Activated CD4-positive, CD25-positive, alpha-beta regulatory T cell treated with anti-CD3 and anti-CD28 coated beads, Interleukin-2, amount 50 U/mL, for 16 hours (primary cell): ENCODE measurements at regions not wholly inside any gene's neighbourhood (a gene's known extent, or its start where the extent isn't known, plus 50 kb on each side); places are given as distances from the start of the nearest gene placed in this dataset.

Experiments
- DNase-seq: peaks from one replicate; pipeline ENCODE4 v3.0.0-alpha.2; 2020; ENCODE audit warnings: low read depth, low spot score

- DNase-seq = no peak
These were observed 78.7 kb upstream of the ATP2B2 start for GRCh38 chr3:10583798-10584708.

- no peak for DNase-seq
These were observed 80.6 kb upstream of the ATP2B2 start for GRCh38 chr3:10585945-10586344.

DNA sequence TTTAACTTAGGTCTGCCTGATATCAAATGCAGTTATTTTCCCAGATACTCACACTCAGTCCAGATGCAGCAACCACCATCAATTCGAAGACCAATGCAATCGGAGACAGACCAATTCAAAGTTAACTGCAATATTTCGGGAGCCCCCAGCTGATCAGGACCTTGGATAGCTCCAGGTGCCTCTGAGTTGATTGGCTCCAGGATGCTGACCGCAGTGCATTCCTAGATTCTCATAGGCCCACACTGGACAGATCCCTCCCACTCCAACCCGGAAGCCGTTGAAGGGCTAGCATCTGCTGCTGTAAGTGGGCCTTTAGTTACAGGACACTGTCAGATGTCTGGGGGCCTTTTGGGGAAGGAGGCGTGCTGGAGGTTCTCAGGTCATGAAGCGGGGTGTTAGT, 89.5 kb upstream of the ATP2B2 start:
- DNase-seq = no peak

GRCh38 chr3:10596746-10597448, 91.5 kb upstream of the ATP2B2 start:
- no peak for DNase-seq

DNA sequence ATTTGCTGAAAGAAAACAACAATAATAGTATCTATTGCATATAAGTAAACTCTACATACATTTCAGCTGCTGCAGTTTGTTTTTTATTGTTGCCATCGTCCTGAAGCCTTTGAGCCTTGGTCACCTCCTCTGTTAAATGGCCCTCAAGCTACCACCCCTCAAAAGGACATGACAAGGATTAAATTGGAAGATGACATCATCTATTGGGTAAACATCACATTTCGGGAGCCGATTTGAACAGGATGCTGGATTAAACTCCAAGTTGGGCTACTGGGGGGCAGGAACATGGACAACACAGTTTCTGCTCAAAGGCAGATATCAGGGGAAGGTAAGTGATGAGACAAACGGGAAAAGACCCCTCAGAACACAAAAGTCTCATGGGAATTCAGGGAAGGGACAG, 92.3 kb upstream of the ATP2B2 start:
- no peak for DNase-seq

DNA sequence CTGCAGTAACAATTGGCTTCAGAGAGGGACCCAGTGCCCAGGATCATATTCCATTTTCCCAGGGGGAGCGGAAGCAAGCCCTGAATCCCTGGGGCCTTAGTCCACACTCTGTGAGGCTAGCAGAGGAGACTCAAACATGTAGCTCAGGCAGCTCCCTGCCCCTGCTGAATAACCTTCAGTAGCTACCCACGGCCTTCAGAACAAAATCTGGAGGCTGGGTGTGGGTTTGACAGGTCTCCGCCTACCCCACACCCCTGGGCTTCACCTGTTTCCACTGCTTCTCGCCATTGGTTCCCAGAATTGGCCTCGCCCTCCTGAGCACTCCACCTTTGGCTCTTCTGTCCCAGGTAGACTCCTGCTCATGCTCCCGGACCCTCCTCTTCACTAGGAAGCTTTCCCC, 93.6 kb upstream of the ATP2B2 start:
- DNase-seq = no peak

- DNase-seq = no peak
These were observed 94.1 kb upstream of the ATP2B2 start for GRCh38 chr3:10599444-10599843.

DNA sequence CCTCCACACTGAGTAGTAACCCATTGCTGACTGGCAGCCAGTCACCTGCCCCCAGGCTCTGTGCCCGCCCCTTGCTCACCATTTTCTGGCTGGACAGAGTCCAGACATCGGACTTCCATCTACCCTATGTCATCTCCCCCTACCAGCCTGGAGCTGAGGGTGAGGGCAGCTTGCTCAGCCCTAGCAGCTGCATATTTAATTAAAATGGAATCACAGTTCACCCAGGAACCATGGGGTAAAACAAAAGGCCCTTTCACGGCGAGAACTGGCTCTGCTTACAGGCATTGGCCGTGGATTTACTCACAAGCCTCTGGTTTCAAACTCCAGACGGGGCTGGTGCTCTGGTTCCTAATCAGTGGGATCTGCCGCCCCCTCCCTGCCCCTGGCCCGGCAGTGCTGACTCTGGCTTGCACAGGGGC, 94.9 kb upstream of the ATP2B2 start:
- no peak for DNase-seq

DNA sequence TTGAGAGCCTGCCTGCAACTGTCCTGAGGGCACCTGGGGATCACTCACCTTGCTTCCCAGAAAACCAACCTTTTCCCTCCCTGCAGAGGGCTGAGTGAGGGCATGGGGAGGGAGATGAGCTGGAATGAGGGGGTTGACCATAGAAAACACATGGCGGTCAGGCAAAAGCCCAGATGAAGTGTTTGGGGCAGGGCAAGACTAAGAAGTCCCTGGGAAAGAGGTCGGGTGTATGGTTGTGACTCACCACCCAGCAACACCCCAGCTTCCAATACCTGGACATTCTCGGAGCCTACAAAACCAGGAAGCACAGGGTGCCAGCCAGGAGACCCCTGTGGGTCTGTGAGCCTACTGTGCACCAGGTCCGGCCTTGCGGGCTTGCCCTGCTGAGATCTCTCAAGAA, 95.3 kb upstream of the ATP2B2 start:
- DNase-seq = no peak

GRCh38 chr3:10601151-10601856, 95.9 kb upstream of the ATP2B2 start:
- DNase-seq = no peak

GRCh38 chr3:10601857-10602230, 96.5 kb upstream of the ATP2B2 start:
- no peak for DNase-seq

DNA sequence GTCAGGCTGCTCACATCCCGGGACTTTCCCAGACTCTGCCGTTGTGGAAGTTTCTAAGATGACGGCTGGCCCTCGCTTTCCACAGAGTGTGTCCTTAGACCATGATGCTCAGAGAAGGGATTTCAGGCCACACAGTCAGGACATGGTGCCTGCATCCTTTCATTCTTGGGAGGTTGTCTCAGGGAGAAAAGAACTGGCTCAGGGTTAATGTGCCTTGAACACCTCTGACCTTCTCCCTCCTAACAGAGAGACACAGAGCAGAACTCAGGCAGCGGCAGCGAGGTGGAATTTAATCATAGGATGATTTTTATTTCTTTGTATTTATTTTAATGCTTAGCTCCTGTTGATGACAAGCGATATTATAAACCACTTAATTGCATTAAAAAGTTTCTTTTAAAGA, 96.9 kb upstream of the ATP2B2 start:
- DNase-seq = no peak

DNA sequence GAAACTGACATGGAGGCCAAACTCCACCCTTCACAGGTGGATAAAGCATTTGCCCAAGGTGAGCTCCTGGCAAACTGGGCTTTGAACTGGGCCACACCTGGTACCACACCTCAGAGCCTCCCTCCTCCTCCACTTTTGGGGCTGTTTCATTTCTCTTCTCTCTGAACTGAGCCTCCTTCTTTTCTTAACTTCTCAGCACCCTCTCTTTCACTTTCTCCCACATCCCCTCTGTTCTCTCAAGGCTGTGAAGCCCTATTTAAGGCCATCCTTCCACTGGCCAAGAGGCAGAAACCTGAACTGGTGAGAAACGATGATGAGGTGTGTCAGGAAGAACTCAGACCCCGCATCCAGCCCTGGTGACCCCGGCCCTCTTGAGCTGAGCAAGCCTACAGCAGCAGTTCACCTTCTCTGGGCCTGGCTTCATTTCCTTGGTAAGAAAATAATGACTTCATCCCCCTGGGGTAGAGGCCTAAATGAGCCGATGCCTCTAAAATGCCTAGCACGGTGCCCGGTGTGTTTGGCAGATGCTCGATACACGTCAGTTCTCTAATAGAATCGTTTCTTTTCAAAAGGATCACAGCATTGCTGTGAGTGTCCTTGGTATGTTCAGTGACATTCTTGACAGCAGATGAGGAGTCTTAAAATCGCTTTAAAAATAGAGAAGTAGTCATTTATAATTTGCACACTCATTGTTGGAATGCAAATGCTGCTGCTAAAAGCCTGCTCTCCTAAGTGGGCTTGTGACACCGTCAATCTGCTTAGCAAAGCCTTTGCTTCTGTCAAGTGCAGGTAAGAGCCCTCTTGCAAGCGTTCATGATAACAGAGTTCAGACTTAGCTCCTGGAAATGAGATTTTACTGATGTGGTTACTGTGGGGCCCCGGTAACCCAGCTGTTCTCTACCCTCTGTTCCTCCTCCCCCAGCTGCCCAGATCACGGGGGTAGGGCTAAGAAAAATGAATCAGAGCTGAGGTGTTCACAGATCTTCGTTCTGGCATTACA, 97.7 kb upstream of the ATP2B2 start:
- DNase-seq = peak; percentile 51

DNA sequence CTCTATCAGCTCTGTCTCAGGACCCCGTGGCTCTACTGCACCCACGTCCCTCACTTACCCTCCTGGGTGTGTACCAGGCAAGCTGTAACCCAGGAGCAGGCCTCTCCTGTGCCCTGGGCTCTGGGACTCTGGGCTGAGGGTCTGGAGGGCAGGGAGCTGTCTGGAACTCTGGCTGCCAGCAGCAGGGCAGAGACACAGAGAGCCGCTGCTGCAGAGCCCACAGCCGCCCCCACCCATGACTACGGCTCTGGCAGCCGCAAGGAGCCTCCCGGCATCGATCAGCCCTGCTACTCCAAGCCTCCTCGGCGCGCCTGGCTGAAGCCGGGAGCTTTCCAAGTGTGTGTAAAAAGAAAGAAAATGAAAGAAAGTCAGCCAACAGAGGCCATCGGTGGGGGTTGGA, 103.7 kb upstream of the ATP2B2 start:
- no peak for DNase-seq

GRCh38 chr3:10614168-10614567, 108.8 kb upstream of the ATP2B2 start:
- no peak for DNase-seq

DNA sequence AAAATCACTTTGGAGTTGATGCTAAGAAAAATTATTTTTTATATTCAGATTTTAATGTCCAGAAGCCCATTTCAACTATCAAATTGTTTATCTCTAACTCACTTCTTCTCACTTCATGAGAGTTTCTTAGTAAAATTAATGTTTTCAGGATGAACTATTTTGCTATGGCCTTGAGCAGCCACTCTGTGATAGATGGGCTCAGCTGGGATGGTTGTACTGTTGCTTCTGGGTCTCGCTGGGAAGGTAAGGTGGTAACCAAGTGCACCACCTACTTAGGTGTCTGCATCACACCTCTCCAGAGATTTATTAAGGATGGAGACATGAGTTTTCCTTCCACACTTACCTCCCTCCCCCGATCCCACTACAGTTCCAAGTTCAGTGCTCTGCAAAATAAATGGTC, 110.3 kb upstream of the ATP2B2 start:
- DNase-seq = no peak

DNA sequence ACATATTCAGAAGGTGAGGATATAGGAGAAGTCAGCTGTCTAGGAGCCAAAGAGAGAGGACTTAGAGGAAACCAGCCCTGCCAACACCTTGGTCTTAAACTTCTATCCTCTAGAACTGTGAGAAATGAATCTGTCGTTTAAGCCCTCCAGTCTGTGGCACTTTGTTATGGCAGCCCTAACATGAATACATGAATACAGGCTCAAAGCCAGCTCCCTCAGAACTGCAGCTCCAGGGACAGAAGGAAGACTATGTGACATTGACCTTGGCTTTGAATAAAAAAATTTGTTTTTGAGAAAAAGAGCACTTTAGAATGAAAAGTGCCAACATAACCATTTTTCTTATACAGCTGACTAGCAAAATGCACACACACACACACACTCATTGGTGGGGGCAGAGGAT, 110.9 kb upstream of the ATP2B2 start:
- no peak for DNase-seq

DNA sequence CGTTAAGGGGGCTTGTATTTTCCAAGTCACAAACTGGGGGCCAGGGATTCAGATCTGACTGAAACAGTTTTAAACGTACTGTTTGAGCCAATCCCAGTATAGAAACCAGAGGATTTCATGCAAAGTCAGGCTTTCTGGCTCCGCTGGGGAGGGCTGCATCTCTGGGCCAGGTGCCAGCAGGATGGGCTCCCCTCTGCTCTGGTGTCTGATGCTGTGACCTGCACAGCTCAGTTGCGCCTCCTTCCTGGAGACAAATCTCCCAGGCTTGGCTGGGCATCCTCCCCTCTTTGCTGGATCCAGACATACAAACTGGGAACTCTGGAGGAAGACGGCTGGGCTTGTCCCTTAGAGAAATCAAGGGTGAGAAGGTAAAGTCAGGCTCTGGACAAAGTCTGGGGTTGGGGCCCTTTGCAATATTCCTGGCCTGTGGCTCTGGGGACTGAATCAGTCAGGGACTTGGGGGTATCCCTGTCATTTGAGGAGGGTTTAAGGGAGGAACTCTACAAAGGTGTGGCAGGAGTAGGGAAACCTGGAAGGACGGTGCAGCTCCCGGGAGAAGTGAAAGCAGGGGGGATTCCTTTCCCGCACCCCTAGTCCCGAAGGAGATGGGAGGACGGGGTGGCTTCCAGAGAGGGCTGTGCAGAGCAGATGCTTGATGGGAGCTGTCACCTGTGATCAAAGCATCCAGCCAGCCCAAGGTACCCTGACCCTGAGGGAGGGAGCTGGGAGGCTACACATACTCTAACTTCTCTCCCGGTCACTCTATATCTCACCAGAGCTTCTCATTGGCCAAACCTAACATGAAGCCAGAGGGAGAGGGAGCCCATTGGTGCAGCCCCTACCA, 114.8 kb upstream of the ATP2B2 start:
- no peak for DNase-seq

DNA sequence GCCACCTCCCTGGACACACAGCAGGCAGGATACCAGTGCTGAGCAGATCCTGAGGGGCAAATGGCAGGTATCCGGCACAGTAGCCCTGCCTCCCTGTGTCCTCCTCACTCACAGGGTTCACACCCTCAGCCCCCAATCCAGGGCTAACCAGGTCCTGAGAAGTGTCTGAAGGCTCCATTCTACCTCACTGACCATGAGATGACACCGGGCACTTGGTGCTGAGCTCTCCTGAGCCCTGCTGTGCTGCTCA, 115.4 kb upstream of the ATP2B2 start:
- no peak for DNase-seq

- no peak for DNase-seq
These were observed 118.3 kb upstream of the ATP2B2 start for GRCh38 chr3:10623578-10624275.
